ENCODE measurements at regions not wholly inside any gene's neighbourhood (a gene's known extent, or its start where the extent isn't known, plus 50 kb on each side); places are given as distances from the start of the nearest gene placed in this dataset.
"Not testable (repeated sequence)": the region's sequence is repeated elsewhere in the genome, so short reads cannot be mapped to it uniquely, and the experiment has no call there.

DNA sequence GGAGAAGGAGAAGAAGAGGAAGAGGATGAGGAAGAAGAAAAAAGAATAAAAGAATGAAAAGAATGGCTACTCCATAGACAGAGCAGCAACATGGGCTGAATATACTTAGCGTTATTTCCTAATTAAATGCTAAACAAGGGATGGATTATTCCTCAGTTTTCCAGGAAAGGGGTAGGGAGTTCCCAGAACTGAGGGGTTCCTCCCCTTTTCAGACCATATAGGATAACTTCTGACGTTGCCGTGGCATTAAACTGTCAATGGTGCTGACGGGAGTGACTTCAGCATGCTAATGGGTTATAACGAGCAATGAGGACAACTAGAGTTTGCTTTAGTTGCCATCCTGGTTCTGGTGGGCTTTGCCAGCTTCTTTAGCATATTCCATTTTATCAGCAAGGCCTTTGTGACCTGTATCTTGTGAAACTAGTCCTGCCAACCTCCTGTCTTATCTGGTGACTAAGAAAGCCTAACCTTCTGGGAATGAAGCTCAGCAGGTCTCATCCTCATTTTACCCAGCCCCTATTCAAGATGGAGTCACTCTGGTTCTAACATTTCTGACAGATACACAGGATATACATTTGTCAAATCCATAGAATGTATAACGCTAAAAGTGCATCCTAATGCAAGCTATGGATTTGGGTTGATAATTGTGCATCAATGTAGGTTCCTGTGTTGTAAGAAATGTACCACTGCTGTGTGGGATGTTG, 152.3 kb downstream of the MAIP1 start:
- DNase-seq = no peak

DNA sequence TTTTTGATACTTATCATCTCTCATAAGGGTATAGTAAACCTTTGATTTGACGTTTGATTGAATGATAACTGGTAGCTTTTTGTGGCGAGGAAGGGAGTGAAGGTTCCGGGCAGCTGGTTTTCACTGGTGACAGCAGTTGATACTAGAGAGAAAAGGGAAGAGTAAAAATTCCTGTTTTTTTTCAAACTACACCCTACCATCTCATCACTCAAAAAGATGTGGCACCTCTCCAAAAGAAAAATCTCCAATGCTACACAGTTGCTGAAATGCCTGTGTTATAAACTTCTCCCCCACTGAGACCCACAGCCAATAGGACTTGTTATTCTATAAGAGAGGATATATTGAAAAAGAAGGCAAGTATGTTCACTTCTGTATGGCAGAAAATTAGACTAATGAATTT, 154.0 kb downstream of the MAIP1 start:
- DNase-seq = no peak

DNA sequence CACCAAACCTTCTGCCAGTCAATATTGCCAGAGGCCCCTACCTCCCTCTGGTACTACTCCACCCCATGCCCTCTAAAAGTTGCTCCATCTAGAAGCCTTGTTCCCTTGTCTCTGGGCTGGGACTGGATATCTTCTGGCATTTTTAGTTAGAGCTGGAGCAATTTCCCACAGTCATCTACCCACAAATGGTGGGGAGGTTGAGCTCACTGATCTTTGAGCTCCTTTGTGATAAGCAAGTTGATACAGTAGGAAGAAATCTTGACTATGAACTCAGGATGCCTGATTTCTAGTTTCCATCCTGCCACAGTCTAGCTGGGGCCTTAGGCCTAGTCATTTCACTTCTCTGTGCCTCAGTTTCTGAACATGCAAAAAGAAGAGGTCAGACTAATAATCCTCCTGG, 155.0 kb downstream of the MAIP1 start:
- DNase-seq = no peak

DNA sequence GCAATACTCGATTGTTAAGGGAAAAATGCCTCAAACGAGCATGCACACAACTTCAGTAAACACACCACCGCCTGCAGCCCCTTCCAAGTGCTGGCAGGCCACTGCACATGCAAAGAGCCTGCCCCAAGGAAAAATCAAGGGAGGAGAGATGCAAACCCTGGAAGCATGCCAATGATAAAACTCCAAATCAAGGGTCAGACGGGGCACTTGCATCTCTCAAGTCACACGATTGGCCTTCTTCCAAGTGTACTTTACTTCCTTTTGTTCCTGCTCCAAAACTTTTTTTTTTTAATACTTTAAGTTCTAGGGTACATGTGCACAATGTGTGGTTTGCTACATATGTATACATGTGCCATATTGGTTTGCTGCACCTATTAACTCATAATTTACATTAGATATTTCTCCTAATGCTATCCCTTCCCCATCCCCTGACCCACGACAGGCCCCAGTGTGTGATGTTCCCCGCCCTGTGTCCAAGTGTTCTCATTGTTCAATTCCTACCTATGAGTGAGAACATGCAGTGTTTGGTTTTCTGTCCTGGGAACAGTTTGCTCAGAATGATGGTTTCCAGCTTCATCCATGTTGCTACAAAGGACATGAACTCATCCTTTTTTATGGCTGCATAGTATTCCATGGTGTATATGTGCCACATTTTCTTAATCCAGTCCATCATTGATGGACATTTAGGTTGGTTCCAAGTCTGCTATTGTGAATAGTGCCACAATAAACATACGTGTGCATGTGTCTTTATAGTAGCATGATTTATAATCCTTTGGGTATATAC, 157.8 kb downstream of the MAIP1 start:
- DNase-seq = not testable (repeated sequence)

DNA sequence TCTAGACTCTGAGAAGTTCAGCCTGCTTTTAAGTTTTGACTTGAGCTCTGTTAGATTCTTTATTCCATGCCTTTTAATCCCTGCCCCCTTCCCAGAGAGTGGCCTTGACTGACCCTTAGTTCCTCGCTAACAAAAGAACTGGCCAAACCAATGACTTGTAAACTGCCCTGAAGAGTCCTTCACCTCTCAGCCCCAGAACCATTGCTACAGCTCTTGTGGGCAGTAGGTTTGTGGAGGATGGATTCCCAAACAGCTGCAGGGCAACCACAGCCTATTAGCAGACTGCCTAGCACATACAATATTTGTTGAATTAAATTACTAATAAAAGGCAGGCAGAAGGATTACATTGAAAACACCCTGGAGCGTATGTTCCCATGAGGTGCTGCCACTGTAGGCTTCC, 163.9 kb downstream of the MAIP1 start:
- DNase-seq = no peak

DNA sequence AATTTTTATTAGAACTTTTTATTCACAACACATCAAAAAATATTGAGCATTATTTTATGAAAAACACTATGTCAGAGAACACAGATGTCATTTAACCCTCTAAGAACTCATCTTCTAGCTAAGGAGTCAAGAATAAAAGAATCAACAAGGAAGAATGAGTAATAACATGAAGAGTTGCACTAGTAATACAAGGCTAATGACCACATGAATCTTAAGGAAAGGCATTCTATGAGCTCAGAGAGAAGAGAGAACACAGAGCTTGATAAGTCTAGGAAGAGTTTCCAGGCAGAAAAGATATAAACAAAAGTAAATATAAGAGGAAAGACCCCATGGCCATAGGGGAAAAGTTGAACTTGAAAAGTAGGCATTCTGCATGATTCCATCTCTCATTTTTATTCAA, 166.5 kb downstream of the MAIP1 start:
- no peak for DNase-seq

DNA sequence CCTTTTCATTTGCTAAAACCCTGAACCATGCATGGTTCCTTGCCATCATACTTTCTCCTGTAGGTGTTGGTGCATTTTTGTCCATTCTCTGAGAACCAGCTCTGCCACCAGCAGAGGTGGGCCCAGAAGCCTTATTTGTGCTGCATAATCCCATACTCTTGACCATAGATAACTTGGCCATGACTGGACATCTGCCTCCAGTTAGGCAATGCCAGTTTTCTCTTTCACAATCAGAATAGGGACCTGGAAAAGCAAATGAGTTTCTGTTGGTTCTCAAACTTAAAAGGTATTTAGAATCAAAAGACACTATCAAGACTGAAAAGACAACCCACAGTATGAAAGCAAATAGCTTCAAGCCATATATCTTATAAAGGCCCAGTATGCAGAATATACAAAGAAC, 167.3 kb downstream of the MAIP1 start:
- no peak for DNase-seq

DNA sequence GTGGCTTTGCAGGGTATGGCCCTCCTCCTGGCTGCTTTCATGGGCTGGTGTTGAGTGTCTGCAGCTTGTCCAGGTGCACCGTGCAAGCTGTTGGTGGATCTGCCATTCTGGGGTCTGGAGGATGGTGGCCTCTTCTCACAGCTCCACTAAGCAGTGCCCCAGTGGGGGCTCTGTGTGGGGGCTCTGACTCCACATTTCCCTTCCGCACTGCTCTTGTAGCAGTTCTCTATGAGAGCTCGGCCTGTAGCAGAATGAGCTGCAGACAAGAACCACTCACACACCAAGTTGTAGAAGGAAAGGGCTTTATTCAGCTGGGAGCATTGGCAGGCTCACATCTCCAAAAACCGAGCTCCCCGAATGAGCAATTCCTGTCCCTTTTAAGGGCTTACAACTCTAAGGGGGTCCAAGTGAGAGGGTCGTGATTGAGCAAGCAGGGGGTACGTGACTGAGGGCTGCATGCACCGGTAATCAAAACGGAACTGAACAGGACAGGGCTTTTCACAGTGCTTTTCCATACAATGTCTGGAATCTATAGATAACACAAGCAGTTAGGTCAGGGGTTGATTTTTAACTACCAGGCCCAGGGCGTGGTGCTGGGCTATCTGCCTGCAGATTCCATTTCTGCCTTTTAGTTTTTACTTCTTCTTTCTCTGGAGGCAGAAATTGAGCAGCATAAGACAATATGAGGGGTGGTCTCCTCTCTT, 169.4 kb downstream of the MAIP1 start:
- not testable (repeated sequence) for DNase-seq

DNA sequence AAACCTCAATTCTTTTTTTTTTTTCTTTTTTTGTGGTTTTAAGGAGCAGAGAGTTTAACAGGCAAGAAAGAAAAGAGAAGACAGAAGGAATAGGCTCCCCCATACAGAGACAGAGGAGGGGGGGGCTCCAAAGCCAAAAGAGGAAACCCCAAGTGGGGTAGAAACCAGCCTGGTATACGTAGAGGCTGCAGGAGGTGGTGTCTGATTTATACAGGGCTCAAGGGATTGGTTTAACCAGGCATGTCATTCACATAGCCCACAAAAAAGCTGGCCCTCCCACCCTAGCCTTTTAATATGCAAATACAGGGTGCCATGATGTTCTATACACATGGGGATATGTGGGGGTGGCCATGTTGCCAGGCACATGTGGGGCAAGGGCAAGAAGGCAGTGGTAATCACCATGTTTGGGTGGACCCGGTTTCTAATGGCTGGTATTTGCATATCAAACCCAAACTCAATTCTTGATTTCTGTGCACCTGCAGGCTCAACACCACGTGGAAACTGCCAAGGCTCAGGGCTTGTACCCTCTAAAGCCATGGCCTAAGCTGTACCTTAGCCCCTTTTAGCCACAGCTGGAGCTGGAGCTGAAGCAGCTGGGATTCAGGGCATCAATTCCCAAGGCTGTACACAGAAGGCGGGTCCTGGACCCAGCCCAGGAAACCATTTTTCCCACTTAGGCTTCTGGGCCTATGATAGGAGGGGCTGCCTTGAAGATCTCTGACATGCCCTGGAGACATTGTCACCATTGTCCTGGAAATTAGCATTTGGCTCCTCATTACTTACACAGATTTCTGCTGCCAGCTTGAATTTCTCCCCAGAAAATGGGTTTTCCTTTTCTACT, 170.3 kb downstream of the MAIP1 start:
- DNase-seq = no peak

DNA sequence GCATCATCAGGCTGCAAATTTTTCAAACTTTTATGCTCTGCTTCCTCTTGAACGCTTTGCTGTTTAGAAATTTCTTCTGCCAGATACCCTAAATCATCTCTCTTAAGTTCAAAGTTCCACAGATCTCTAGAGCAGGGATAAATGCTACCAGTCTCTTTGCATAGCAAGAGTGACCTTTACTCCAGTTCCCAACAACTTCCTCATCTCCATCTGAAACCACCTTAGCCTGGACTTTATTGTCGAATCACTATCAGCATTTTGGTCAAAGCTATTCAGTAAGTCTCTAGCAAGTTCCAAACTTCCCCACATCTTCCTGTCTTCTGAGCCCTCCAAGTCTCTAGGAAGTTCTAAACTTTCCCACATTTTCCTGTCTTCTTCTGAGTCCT, 170.9 kb downstream of the MAIP1 start:
- not testable (repeated sequence) for DNase-seq

DNA sequence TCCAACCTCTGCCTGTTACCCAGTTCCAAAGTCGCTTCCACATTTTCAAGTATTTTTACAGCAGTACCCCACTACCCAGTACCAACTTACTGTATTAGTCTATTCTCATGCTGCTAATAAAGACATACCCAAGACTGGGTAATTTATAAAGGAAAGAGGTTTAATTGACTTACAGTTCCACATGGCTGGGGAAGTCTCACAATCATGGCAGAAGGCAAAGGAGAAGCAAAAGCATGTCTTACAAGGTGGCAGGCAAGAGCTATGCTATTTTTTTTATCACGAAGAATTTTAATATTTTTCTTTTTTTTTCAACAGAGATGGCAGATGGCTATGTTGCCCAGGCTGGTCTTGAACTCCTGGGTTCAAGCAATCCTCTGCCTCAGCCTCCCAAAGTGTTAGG, 171.3 kb downstream of the MAIP1 start:
- not testable (repeated sequence) for DNase-seq

DNA sequence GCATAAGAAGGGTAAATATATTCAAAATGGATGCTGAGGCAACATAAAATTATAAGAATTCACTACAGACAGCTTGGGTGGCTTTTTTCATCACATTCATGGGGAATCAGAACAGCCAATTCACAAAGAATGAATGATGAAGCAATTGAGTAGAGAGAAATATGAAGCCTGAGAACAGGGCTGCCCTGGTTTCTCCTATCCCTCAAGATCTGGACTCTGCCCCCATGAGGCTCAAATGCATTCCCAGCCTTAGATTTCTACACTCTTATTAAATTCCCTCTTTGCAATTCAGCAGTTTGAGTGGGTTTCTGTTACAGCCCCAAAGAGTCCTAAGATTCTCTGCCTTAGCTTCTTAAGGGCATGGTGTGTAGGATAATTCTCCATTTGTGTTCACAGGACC, 172.5 kb downstream of the MAIP1 start:
- no peak for DNase-seq

DNA sequence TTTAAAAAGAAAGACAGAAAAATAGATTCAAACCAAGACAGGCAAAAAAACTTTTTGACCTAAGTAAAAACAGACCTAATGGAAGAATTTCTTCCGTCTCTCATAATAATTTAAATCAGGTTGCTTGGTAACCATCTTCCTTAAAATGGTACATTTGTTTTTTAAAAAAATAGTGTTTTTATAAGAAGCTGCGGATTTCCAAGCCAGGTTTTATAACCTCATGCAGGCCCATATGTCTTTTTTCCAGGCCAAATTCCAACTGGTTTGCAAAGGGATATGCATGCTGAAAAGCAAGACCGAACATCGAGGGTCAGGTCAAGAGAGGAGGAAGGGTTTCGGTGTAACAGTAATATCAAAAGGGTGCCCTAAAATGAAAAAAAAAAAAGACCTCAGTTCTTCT, 172.9 kb downstream of the MAIP1 start:
- no peak for DNase-seq

DNA sequence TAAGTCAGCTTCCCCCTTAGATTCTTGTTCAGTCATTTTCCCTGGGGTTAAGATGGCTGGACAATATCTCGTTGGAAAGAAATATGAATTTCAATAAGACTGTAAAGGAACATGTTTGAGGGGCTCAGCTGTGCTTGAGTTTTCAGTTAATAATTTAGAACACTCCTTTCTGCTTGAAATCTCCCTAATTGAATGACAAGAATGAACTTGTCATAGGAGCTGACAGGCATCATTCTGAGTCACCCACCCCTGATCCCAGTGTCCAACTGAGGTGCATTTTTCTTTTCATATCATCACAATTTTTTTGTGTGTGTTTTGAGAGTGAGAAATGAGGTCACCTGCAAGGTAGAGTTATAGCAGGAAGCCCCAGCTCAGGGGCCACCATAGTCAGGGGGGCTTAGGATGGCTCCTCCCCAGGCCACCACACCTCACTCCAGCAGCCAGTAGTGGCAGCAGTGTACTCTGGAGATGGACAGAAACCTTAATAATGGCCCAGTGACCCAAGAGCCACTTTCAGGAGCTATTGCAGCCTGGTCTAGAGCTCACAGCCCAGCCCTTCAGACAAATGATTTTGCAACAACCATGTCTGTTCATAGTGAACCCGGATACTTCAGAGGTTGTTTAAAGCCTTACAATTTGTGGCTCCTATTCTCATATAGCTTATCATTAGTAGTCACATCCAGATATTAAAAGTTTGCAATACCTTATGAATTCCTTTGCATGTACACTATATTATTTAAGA, 174.5 kb downstream of the MAIP1 start:
- DNase-seq = no peak

DNA sequence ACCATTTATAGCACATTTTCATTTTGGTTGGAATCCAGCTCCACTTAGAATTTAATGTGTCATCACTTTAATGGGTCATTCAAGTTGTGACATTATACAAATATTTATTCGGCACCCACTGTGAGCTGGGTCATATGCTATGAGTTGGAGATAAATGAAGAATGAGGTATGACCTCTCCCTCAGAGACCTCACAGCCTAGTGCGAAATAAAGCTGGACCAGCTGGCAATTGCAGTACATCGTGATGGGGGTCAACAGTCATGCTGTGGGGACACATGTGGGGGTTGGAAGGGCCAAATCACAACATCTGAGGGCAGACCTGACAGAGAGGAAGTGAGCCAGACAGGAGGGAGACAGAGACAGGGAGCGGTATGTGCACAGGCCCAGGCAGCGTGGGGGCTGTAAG, 175.4 kb downstream of the MAIP1 start:
- DNase-seq = no peak

DNA sequence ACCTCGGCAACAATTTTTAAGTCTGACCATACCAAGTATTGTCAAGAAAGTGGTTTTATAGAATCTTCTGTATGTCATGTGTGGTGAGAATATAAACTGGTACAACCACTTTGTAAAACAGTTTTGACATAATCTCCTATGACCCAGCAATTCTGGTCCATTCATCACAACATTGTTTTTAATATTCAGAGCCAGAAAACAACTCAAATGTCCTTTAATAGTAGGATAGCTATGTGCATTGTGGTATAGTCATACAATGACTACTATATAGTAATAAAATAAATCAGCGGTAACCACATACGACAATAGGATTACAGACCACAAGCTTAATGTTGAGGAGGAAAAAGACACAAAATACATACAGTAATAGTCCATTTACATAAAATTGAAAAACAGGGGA, 175.2 kb upstream of the SPATS2L start:
- DNase-seq = no peak

DNA sequence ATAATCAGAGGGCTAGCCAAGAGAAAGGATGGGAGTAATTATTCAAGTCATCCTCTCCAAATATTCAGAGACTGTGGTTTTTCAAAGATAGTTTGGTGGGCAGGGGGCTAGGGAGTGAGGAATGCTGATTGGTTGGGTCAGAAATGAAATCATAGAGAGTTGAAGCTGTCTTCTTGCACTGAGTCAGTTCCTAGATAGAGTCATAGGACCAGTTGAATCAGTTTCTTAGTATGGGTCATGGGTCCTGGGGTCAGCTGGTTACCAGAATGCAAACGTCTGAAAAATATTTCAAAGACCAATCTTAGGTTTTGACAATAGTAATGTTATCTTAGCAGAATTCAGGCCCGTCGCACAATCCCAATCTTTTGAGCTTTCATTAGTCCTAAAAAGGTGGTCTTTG, 171.4 kb upstream of the SPATS2L start:
- DNase-seq = no peak

DNA sequence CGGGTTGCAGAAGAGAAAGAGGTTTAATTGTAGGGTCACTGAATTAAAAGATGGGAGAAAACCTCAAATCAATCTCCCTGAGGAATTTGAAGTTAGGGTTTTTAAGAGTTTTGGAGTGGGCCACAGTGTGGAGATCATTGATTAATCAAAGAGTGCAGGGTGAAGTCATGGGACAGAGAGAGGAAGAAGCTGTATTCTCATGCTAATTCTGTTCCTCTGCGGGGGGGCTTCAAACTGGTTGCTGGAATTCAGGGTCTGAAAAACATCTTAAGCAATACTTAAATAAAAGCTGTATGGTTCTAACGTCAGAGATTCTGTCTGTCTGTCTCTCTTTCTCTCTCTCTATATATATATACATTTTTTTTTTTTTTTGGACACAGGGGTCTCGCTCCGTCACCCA, 169.8 kb upstream of the SPATS2L start:
- no peak for DNase-seq

DNA sequence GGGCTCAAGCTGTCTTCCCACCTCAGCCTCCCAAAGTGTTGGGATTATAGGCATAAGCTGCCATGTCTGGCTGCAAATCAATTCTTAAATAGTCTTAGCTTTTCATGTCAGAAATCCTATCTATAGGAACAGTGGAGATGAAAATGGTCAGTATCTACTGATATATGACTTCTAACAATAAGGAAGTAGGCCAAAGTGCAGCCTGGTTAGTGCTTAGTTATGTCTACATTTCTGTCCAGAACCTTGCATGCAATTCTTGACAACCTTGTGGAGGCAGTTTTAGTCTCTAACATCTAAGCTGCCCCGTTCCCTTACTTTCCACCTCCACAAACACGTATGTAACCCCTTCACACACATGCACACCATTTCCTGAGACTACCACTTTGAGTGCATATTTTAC, 169.2 kb upstream of the SPATS2L start:
- no peak for DNase-seq

DNA sequence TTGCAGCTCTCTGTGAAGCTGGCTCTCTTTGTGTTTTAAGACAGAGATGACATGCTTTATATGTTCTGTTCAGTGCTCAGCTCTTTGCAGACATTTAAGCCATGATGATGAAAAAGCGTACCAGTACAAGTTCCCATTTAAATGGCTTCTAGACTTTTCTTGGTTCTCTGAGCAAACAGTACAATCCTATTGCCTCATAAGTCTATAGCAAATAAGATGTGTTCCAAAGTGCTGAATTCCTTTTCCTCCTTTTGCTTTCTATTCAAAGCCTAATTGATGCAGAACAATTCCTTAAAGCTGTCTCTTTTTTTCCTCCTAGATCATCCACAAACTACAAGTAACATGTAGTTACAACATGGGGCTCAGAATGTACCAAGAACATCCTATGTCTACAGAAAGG, 168.8 kb upstream of the SPATS2L start:
- DNase-seq = no peak

DNA sequence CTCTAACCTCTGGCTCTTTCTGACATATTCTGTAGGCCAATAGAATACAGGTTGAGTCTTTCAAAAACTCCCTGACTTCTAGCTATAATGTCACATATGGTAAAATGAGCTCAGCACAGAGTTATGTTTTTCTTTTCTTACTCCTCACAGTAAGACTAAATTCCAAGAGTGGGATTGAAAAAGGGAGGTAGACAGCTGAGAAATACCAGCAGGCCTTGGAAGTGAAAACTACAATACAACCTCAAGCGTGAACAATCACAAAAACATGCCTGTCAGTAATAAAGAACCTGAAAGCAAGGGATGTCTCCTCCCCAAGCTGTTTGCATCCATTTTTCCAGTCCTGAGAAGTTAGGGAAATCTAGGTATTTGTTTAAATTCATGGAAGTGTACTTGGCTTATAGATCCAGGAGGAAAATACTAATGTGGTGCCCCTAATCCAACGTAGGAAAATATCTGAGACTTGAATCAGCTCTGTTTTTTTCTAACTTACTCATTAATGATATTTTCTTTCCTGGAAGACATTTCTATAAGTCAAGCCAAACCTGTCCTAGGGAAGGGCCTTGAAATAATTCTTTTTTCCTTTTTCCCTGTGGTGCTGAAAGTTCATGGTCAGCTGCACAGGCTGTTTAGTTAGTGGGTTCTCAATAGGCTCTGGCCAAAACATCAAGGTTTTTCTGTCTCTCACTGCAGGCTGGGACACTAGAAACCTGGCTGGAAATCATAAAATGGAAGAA, 167.9 kb upstream of the SPATS2L start:
- DNase-seq = no peak

DNA sequence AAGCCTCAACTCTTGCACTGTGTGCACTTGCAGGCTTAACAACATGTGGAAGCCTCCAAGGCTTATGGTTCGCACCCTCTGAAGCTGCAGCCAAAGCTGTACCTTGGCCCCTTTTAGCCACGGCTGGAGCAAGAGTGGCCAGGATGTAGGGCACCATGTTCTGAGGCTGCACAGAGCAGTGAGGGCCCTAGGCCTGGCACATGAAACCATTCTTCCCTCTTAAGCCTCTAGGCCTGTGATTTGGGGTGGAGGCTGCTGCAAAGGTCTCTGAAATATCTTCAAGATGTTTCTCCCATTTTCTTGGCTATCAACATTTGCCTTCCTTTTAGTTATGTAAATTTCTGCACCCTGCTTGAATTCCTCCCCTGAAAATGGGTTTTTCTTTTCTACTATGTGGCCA, 161.9 kb upstream of the SPATS2L start:
- no peak for DNase-seq
